ENCODE measurements at regions not wholly inside any gene's neighbourhood (a gene's known extent, or its start where the extent isn't known, plus 50 kb on each side); places are given as distances from the start of the nearest gene placed in this dataset.

DNA sequence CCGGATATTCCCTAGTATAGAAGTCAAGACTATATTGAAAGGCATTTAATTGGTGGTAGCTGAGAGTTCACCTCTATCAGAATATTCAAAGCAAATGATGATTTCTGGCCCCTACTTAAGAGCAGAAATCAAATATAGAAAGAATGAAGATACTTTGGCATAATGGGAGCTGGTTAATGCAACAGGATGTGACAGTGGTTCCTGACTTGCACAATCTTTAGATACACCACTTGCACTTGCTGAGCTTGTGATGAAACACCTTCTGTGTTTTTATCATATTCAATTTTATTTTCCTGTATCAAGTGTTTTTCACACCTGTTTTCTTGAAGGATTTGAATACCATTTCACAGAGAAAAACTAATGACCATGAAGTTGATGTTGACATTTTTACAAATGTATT, 124.1 kb upstream of the CDH19 start:
- DNase-seq = peak; percentile 55

DNA sequence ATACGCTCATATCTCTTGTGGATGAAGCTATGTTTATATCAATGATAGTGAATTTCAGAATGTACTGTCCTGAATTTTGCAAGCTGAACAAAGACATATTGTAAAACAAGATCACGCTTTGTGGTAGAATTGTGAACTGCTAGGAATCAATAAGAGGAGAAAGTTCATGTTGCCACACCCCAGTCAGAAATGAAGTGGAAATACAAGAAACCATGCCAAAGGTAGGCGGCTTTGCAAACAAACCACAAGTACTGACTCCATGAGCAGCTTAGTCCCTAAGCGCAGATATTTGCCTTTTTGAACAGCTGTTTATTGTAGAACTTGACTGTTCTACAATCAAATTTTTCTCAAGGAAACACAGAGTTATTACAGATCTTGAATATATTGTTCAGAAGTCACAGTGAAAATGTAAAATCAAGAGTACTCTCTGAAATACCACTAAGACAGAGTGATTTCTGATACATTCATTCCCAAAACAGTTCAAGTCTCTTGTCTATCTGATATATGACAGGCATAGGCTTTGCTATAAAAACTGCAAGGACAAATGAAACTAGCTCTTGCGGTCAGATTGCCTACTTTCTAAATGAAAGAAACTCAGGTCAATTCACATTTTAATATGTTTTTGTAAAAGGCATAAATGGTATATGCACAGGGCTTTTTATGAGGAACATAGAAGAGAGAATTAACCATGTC, 120.9 kb upstream of the CDH19 start:
- no peak for DNase-seq

DNA sequence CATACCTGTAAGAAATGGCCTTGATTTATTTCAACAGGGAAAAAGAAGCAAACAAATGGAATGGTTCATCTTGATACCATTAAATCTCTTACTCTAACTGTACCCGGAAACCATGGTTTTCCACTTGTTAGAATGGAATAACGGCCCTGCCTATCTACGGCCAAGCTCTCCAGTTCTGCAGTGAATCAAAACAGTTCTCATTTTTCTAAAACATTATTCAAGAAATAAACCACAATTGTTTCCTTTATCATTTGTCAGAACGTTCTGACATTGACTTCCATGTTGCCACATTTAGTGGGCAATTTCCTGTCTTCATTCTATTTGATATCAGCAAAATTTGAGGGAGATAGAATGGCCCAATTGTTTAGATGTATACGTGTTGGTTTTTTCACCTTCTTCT, 118.8 kb upstream of the CDH19 start:
- DNase-seq = no peak

DNA sequence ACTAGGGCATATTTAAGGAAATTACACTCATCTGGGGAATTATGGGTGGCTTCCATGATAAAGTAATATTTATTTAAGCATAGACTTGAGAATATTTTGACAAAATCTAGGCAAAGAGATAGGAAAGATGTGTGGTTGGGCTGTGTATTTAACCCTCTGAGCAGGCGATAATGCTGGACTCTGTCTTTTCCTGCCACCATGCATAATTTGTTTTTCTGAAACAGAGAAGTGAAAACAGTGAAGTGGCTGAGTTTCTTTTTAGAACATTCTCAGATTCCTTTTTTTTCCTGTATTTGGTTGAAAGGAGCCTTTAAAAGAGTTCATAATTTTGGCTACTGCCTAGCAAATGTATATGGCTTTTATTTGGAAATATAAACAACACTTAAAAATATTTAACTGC, 104.8 kb upstream of the CDH19 start:
- peak; percentile 19 for DNase-seq

DNA sequence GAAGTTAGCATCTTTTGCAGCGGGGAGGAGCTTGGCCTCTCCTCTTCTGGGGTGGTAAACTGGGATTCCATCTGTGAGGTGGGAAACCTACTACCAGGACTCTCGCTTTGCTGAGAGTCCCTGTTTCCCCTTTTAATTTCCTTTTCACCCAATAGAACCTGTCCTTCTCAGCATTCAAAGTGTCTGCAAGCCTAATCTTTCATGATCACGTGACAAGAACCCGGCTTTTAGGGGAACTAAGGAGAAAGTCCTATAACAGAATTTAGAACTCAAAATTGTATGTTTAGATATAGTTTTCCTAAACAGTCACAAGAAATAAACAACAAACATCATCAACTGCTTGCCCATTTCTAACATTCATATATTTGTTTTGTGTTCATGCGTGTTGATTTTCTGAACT, 103.6 kb upstream of the CDH19 start:
- no peak for DNase-seq

DNA sequence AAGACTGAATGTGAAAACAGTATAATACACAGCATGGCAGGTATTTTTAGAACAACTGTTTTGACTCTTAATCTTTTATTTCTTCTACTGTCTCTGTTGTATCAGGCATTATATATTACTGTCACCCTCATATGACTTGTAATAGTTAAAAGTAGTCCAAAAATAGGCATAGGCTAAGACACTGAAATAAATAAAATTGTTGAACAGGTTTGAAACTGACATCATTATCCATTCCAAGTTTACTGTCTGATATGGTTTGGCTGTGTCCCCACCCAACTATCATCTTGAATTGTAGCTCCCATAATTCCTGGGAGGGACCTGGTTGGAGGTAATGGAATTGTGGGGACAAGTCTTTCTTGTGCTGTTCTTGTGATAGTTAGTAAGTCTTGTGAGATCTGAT, 91.4 kb upstream of the CDH19 start:
- no peak for DNase-seq

DNA sequence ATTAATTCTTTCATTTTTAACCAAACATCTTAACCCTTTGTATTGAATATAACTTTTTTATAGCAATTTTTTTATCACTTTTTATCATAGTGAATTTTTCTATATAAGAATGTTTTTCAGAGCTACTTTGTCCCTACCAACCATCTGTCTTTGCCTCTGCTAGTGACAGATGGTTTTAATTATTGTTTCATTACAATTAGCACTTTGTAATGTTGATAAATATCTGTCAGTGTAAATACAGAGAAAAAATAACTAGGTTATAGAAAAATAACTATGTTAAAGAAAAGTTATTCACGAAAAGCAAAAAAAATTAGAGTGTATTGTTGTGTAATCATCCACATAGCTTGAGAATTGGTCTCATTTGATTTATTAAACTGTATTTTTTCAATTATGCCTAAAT, 91.0 kb upstream of the CDH19 start:
- no peak for DNase-seq

DNA sequence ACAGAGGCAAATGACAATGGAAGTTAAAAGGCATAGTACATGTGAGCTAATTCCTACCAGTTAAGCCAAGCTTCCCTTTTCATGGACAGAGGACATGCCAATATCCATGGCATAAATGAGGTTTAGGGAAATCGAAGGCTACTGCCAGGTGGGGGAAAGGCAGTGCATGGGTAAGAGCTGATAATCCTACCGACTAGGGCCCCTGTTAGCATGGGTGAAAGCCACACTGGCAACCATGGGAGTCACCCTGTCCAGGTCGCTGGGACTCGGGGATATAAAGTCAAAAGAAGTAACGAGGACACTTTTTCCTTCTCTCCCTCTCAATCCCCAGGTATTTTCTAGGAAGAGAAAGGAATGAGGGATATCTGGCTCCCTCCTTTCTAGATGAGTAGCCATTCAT, 83.7 kb upstream of the CDH19 start:
- no peak for DNase-seq

DNA sequence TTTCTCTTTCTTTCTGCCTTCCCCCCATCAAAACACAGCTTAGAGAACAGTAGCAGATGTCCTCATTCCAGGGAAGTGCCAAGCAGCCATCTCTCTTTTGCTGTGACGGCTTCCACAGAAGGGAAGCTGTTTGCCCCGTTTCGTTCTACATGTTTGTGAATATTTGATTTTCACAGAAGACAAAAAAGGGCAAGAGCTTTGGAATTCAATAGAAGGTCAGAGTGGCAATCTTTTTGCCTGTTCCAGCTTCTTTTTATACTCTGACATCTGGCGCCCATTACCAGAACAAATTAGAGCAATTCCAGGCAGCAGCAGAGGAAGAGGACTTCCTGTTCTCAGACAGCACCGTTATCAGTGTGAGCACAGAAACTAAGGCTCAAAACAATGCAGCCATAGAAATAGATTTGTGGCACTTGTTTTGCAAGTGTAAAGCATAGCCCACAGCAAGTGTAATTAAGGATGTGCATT, 79.0 kb upstream of the CDH19 start:
- peak; percentile 1 for DNase-seq

DNA sequence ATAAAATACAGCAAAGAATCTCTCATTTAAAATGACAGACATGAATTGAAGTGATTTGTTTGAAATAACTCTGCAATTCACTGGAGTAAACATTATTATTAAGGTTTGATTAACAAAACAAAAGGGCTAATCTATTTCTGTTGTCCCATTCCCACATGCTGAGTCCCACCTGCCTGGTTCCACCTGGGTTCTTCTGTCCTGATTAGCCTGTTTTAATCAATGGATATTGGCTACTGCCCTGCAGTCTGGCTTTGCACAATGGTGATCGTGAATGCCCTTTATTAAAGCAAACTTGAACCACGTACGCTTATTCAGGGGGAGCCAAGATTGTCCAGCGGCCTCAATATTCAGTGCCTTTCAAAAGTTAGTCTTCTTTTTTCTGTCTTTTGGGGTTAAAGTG, 72.8 kb upstream of the CDH19 start:
- no peak for DNase-seq

DNA sequence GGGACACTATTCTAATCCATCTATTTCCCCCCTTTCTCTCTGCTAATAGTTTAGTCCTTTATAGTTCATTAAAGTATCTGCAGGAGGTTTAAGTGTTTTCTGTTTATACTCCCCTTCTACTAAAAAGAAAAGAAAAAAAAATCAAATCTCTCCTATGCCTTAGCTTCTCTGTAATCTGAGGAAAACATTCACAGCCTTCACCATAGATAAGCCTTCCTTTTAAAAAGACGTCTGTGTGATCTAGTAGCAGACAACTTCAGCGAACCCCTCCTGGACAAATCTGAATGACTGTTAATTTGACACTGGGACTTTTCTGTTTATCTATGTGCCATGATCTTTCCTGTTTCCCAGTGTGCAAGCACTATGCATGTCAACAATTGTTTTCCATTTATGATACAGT, 70.4 kb upstream of the CDH19 start:
- DNase-seq = no peak

DNA sequence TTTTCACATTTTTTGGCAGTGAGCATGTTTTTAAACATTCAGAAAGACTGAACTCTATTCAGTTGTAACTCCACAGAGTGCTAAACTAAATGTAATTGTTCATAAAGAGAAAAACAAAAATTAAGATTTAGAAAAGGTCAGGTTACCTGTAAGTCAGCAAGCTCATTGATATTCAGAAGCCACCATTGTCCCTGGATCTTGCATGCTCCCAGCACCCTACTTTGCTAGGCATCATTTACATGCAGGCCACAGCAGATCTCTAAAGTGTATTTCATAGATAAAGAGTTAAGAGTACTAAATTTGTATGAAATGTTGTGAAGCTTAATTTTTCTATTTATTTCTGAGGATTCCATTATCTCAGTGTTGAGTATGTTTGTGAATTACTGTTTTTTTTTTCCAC, 64.8 kb upstream of the CDH19 start:
- no peak for DNase-seq

DNA sequence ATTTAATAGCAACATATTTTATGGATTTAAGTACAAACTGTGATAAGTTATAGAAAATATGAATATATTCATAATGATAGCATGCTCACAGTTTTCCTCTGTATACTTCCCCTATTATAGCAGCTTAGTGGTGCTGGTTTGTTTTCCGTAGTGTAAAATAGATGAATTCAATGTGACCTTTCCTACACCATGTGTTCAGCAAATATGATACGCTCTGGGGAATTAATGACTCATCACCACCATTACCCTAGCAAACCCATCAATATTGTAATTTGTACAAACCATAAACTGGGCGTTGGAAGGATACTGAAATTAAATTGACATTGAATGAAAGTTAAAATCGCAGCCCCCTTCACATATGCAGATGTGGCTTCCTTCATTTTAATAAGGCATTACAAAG, 58.7 kb upstream of the CDH19 start:
- DNase-seq = no peak

DNA sequence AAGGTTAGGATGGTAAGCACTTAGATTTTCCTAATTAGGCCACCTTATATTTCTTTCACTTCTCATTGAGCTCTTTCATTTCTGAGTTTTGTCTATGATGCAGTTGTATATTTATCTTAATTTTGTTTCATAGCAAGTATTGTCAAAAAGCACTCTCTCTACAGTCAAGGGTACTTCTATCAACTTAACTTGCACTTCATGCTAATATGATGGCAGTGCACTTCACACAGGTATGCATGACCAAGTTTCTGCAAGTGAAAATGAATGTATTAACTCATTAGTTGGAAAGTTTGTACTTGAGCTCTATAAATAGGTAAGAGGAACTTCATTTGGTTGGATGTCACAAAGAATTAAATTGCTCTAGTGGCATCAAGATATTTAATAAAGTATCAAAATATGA, 51.5 kb upstream of the CDH19 start:
- DNase-seq = no peak
